ENCODE measurements at regions not wholly inside any gene's neighbourhood (a gene's known extent, or its start where the extent isn't known, plus 50 kb on each side); places are given as distances from the start of the nearest gene placed in this dataset.

- Mint-ChIP-seq H3K36me3 (no peaks in the 10 kb centered on the region), H3K27ac (no peak overlapping the region), H3K9me3 (no peaks in the 10 kb centered on the region), H3K4me1 (no peaks in the 10 kb centered on the region), H3K27me3 (no peaks in the 10 kb centered on the region), H3K4me3 (no peak overlapping the region)
- DNase-seq = no peak
Measured at GRCh38 chr18:49681387-49681786, 119.5 kb downstream of the LIPG start.

DNA sequence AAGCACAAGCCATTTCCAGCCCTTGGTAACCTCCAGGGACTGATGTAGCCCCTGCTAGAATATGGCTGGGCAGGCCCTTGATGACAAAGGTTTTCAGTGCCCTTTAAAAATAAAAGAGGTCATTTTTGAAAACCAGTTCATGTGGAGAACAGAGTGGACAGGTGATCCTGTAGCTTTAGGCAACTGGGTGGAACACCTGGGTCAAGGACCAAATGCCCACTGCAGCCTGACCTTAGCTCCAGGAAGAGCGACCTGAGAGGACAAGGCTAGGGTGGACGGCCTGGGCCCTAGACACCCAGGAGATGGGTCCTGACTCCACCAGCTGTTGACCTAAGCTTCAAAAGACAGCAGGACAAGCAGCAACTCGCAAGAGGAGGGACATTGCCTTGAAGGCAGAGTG, 116.6 kb downstream of the LIPG start:
- DNase-seq = no peak
- Mint-ChIP-seq H3K4me1 (no peaks in the 10 kb centered on the region), H3K27ac (no peak overlapping the region), H3K27me3 (no peaks in the 10 kb centered on the region), H3K4me3 (no peak overlapping the region), H3K36me3 (no peaks in the 10 kb centered on the region), H3K9me3 (no peaks in the 10 kb centered on the region)

GRCh38 chr18:49677762-49678413, 116.0 kb downstream of the LIPG start:
- Mint-ChIP-seq H3K4me1 (no peaks in the 10 kb centered on the region), H3K36me3 (no peaks in the 10 kb centered on the region), H3K27ac (no peak overlapping the region), H3K27me3 (no peaks in the 10 kb centered on the region), H3K9me3 (no peaks in the 10 kb centered on the region), H3K4me3 (no peak overlapping the region)
- DNase-seq = no peak

DNA sequence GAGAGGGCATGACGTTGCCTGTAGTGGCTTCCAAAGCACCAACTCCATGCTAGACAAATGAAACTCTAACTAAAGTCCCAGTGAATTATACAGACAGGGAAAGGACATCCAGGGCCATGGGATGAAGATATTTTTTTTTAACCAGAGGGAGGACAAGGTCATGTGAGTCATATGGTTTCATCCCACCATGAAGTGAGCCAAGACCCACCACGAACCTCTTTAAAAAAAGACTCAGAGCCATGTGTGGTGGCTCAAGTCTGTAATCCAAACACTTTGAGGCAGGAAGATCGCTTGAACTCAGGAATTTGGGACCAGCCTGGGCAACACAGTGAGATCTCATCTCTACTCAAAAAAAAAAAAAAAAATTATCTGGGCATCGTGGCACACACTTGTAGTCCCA, 115.2 kb downstream of the LIPG start:
- Mint-ChIP-seq H3K4me3 (no peak overlapping the region), H3K27me3 (no peaks in the 10 kb centered on the region), H3K36me3 (no peaks in the 10 kb centered on the region), H3K4me1 (no peaks in the 10 kb centered on the region), H3K9me3 (no peaks in the 10 kb centered on the region), H3K27ac (no peak overlapping the region)
- no peak for DNase-seq

GRCh38 chr18:49673281-49673680, 111.4 kb downstream of the LIPG start:
- Mint-ChIP-seq H3K27me3 (peaks cover 12% of the 10 kb centered on the region), H3K9me3 (no peaks in the 10 kb centered on the region), H3K27ac (no peak overlapping the region), H3K36me3 (no peaks in the 10 kb centered on the region), H3K4me1 (no peaks in the 10 kb centered on the region), H3K4me3 (no peak overlapping the region)
- no peak for DNase-seq

GRCh38 chr18:49672853-49673252, 111.0 kb downstream of the LIPG start:
- no peak for DNase-seq
- Mint-ChIP-seq H3K36me3 (no peaks in the 10 kb centered on the region), H3K27me3 (peaks cover 13% of the 10 kb centered on the region), H3K9me3 (no peaks in the 10 kb centered on the region), H3K27ac (no peak overlapping the region), H3K4me1 (no peaks in the 10 kb centered on the region), H3K4me3 (no peak overlapping the region)

DNA sequence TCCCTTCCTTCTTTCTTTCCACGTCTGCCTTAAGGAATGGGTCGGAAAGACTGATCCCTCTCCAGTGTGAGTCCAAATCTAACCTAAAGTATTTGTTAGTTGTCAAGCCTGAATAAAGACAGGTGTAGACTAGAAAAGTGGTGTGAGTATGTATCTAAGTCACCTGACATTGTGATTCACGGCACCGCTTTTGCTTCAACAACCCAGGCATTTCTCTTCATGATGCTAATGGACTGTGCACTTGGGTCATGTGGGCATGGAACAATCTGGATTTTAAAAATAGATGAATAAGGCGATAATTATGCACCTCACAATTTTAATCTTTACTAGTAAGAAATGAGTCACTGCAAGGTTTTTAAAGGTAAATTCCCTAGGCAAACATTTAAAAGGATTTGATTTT, 107.5 kb downstream of the LIPG start:
- Mint-ChIP-seq H3K4me3 (no peak overlapping the region), H3K9me3 (no peaks in the 10 kb centered on the region), H3K36me3 (no peaks in the 10 kb centered on the region), H3K27ac (no peak overlapping the region), H3K4me1 (no peaks in the 10 kb centered on the region), H3K27me3 (peaks cover 29% of the 10 kb centered on the region)
- no peak for DNase-seq

GRCh38 chr18:49668574-49669275, 106.9 kb downstream of the LIPG start:
- Mint-ChIP-seq H3K27ac (no peak overlapping the region), H3K36me3 (no peaks in the 10 kb centered on the region), H3K4me1 (no peaks in the 10 kb centered on the region), H3K9me3 (no peaks in the 10 kb centered on the region), H3K27me3 (peaks cover 34% of the 10 kb centered on the region), H3K4me3 (no peak overlapping the region)
- DNase-seq = no peak

DNA sequence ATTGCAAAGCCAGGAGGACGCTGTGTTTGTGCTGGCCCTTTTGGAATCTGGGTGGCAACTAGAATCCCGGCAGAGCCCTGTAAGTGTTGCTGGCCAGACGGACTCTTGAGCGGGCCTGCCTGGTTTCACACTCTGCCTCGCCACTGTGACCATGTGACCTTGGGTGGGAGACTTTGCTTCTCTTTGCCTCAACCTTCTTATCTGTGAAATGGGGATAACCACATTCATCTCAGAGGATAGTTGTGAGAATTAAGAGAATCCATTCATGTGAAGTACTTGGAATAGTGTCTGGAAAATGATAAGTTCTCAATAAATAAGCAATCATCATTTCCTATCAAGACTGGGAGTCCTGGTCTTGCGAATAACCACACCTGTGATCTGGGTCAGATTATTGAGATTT, 105.6 kb downstream of the LIPG start:
- H3K27ac Mint-ChIP-seq = no peak overlapping the region
- H3K4me1 Mint-ChIP-seq = no peaks in the 10 kb centered on the region
- no peaks in the 10 kb centered on the region for H3K36me3 Mint-ChIP-seq
- H3K9me3 Mint-ChIP-seq = no peaks in the 10 kb centered on the region
- H3K4me3 Mint-ChIP-seq = no peak overlapping the region
- DNase-seq = no peak
- H3K27me3 Mint-ChIP-seq = peaks cover 36% of the 10 kb centered on the region

- Mint-ChIP-seq H3K27ac (no peak overlapping the region), H3K27me3 (peaks cover 36% of the 10 kb centered on the region), H3K4me1 (no peaks in the 10 kb centered on the region), H3K9me3 (no peaks in the 10 kb centered on the region), H3K36me3 (no peaks in the 10 kb centered on the region), H3K4me3 (no peak overlapping the region)
- DNase-seq = no peak
Measured at GRCh38 chr18:49666045-49666775, 104.4 kb downstream of the LIPG start.

GRCh38 chr18:49663899-49664890, 102.3 kb downstream of the LIPG start:
- Mint-ChIP-seq H3K27me3 (peaks cover 37% of the 10 kb centered on the region), H3K4me1 (no peaks in the 10 kb centered on the region), H3K36me3 (no peaks in the 10 kb centered on the region), H3K9me3 (no peaks in the 10 kb centered on the region), H3K4me3 (no peak overlapping the region), H3K27ac (no peak overlapping the region)
- DNase-seq = no peak

- no peak for DNase-seq
- Mint-ChIP-seq H3K4me3 (no peak overlapping the region), H3K27me3 (peaks cover 28% of the 10 kb centered on the region), H3K36me3 (no peaks in the 10 kb centered on the region), H3K27ac (no peak overlapping the region), H3K9me3 (no peaks in the 10 kb centered on the region), H3K4me1 (no peaks in the 10 kb centered on the region)
Measured at GRCh38 chr18:49662506-49662905, 100.6 kb downstream of the LIPG start.

DNA sequence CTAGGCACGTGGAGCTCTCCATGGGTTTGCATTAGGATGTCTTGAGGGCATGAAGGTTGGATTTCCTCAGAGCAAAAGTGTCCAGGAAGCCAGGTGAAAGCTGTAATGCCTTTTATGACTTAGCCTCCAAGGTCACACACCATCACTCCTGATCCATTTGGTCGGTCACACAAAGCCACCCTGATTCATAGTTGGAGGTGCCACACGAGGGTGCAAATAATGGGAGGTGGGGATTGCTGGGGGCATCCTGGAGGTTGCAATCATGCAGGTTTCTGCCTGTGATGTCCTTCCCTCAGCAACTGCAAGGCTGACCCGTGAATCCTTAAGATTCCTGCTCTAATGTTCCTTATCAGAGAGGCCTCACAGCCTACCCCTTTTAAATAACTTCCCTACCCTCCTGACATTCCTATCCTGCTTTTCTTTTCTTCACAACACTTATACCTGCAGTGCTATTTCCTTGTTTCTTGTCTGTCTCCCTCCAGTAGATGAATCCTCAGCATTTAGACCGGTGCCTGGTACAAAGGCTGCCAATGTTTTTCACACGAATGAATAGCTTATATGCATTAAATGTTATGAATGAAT, 97.1 kb downstream of the LIPG start:
- Mint-ChIP-seq H3K4me1 (no peaks in the 10 kb centered on the region), H3K9me3 (no peaks in the 10 kb centered on the region), H3K27me3 (peaks cover 9% of the 10 kb centered on the region), H3K4me3 (no peak overlapping the region), H3K27ac (no peak overlapping the region), H3K36me3 (no peaks in the 10 kb centered on the region)
- DNase-seq = no peak

GRCh38 chr18:49656073-49656692, 94.3 kb downstream of the LIPG start:
- no peak for DNase-seq
- Mint-ChIP-seq H3K36me3 (no peaks in the 10 kb centered on the region), H3K9me3 (no peaks in the 10 kb centered on the region), H3K4me3 (no peak overlapping the region), H3K27me3 (peaks cover 5% of the 10 kb centered on the region), H3K27ac (no peak overlapping the region), H3K4me1 (no peaks in the 10 kb centered on the region)
